GM20431 (cell line): ENCODE measurements at regions not wholly inside any gene's neighbourhood (a gene's known extent, or its start where the extent isn't known, plus 50 kb on each side); places are given as distances from the start of the nearest gene placed in this dataset.
"Not testable (repeated sequence)": the region's sequence is repeated elsewhere in the genome, so short reads cannot be mapped to it uniquely, and the experiment has no call there.

Experiments
- in situ Hi-C: fragments of 300-500 bp; cut with MseI, MboI; formaldehyde crosslinking; loops from one replicate; pipeline ENCODE4 v1.15.0; 2020; ENCODE audit warnings: low sequenced_read_pairs; ENCODE audit not compliant: unreplicated experiment

DNA sequence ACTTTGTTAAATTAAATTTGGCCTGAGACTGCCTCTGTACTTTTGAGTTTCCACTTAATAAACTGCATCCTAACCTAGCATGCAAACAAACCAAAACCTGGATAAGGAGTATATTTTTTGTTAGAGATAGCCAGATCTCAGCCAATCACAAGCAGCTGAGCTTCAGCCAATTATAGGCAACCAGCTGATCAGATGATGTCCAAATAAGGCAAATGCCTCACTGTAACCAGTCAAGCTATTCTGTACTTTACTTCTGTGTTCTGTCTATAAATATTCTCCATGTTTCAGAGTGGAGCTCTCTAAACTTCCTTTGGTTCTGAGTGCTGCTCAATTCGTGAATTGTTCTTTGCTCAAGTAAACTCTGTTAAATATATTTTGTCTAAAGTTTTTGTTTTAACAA, 194.6 kb upstream of the RGS17 start:
- in situ Hi-C loops, result no loop called here

DNA sequence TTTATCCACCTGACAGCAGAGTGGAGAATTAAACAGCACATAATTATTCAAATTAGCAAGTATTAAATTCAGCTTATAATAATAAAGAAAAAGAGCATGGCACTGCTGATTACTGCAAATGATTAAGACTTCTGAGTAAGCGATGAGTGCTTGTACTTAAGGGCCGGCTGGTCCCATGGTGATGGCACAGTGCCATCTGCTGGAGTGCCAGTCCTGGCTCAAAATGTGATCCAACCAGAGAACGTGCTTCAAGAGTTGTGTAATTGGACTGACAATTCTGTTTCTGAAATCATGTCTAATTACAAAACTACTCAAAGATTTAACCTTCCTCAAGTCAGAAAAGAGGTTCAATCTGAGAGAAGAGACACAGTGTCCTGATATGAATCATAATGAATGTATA, 181.6 kb upstream of the RGS17 start:
- in situ Hi-C loops, result loop anchor here (25.0 kb wide), 1 partner anchor 275 kb away; no protein-coding TSS in a partner anchor

DNA sequence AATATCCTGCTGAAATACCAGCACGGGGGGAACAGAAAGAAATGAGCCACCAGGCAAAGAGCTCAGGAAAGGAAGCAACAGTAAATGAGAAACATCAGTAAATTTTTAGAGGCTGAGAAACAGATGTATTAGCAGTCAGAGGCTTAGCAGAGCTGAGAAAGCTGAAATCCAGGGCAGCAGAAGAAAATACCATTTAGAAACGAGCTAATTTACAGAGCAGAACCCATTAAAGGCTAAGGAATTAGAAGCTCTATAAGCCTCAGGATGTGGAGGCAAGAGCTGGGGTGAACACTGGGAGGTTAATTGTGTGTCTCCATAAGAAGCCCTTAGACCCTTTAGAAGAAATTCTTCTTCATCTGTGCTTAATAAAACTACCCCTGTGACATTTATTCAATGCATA, 178.6 kb upstream of the RGS17 start:
- in situ Hi-C loops, result loop anchor here (25.0 kb wide), 1 partner anchor 272 kb away; no protein-coding TSS in a partner anchor

DNA sequence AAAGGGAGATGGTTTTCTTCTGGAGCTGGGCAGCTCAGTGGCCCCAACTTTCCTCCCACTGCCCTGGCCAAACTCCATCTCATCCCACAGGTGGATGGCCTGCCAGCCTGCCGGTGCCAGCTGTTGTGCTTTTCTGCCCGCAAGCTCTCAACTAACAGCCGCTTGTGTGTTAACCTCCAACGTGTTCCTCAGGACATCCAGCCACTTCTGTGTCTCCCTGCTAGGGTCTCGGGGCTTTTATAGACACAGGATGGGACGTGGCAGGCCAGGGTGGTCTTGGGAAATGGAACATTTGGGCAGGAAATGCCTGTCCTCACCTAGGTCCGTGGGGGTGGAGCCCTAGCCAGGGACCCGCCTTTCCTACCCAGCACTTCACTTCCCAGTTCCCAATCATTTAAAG, 171.1 kb upstream of the RGS17 start:
- in situ Hi-C loops, result loop anchor here (25.0 kb wide), 1 partner anchor 265 kb away; no protein-coding TSS in a partner anchor

DNA sequence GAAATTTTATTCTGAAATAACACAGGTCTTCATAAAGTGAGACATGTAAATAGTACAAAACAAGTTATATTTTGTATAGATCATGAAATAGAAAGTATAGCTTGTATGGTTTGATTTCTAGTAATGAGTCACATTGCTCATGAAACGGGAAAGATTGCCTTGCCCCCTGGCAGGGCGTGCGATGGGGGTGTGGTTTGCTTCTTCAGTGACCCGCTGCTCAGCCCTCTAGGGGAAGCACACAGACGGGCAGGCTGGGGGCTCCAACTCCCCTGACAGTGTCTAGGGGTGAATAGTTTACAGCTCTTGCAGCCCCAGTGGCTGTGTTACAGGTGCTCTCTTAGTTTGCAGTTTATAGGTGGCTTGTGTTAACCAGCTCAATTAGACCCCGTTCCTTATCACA, 170.5 kb upstream of the RGS17 start:
- in situ Hi-C loops, result loop anchor here (25.0 kb wide), 1 partner anchor 264 kb away; no protein-coding TSS in a partner anchor

DNA sequence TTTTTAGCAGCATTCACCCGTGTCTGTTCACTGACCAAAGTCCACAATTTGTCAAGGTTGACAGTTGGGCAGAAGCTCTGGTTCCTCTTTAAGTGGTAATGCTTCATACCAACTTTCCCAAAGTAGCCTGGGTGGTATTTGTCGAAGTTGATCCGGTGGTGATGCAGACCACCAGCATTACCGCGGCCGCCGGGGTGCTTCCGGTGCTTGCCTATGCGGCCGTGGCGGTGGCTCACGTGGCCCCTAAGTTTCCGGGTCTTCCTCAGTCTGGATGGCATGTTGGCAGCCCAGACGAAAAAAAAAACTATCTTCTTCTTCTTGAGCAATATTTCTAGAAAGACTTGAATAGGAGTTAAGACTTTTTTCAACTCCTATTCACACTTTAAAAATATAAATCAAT, 151.4 kb upstream of the RGS17 start:
- in situ Hi-C loops, result not testable (repeated sequence)

DNA sequence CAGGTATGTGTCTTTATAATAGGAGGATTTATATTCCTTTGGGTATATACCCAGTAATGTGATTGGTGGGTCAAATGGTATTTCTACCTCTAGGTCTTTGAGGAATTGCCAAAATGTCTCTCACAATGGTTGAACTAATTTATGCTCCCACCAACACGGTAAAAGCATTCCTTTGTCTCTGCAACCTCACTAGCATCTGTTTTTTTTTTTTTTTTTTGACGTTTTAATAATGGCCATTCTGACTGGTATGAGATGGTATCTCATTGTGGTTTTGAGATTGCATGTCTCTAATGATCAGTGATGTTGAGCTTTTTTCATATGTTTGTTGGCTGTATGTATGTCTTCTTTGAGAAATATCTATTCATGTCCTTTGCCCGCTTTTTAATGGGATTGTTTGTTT, 144.9 kb upstream of the RGS17 start:
- in situ Hi-C loops, result no loop called here

DNA sequence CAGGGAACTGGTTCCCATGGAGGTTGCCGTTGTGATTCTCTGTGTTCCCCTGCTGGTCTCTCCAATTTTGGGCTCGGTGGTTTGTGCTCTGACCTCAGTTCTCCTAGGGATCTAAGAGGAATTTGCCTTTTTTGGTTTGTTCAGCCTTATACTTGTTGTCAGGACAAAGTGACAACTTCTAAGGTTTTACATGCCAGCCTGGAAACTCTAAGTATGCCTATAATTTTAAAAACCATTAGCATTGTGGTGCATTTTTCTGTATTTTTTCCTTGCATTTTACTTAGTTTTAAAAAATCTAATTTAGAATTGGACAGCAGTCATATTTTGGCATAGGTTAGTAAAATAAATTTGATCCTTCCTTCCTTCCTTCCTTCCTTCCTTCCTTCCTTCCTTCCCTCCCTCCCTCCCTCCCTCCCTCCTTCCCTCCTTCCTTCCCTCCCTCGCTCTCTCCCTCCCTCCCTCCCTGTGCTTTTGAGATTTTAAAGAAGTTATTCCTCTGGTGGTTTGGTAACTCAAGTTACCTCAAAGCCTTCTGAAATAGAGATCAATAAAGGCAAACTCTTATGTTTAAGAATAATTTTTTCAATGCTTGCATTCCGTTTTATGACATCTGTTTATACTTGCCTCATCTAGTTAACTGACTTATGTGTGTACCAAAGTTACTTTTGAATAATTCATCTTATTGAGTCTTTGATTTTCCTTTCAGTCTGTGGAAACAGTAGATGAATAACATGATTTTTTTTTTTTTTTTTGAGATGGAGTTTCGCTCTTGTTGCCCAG, 141.3 kb upstream of the RGS17 start:
- in situ Hi-C loops, result no loop called here

DNA sequence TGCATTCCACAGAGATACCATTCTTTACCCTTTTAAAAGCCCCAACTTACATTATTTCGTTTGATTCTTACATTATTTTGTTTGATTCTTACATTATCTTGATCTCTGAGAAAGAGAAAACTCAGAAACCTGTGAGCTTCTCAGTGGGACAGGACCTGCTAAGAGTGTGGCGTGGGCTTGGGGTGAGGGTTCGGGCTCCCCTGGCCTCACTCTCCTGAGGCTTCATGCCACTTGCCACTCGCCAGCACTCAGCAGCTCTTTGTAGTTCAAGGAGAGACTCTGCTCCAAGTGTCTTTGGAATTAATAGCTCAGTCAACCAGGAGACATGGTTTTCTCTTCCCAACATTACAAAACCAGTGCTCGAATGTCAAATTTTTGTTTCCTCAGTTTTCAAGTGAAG, 132.4 kb upstream of the RGS17 start:
- in situ Hi-C loops, result no loop called here

DNA sequence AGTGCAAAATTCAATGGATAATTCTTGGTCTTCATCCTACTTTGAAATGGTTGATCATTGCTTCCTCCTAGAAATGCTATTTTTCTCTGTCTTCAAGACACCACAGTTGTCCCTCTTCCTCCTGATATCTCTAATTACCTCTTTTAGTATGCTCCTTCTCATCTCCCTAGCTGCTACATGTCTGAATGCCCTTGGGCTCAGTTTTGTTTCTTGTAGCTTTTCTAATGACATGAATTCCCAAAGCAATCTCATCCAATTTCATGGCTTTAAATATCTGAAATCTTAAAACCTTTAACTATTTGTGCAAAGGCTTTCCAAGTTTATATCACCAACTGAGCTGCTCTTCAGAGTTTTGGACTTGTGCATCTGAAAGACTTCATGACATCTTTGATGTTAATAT, 120.2 kb upstream of the RGS17 start:
- in situ Hi-C loops, result no loop called here

DNA sequence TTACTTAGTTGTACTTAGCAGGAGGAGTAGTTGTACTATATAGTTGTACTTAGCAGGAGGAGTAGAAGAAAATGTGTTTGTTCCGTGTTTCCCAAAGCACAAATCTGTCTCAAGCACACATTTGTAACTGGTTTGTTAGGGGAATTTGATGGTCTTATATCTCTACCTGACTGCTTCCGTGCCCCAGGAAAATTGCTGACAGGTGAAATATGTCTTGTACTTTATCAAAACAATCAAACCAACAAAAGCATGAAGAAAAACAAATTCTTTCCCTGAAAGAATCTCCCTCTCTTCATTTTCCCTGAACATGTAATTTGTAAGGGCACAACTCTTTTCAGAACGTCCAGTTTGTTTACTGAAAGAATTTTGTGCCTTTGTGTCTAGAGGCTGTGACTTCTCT, 106.6 kb upstream of the RGS17 start:
- in situ Hi-C loops, result no loop called here

DNA sequence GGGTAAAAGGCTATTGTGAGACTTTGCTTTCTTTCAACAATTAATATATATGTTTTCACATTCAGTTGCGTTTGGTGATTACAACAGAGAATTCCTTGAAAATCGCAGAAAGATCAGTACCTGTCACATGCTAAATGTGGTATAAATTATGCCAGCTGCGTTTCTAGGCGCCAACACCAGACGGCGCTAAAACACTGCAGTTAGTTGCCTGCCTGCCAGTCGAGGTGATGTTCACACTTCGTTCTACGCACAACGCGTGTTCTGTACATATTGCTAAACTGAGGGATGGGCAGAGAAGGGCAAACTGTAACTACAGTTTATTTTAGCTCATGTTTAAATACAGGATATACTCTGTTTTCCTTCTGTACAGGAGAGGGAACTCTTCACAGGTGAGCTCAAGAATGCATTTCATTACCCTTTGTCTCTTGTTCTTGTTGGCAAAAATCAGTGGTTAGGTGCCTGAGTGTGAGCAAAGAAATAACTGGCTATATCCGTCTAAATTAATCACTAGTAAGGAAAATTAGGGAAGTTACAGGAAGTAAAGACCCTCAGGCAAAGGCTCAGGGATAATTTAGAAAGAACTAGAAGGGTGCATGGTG, 100.1 kb upstream of the RGS17 start:
- in situ Hi-C loops, result no loop called here

DNA sequence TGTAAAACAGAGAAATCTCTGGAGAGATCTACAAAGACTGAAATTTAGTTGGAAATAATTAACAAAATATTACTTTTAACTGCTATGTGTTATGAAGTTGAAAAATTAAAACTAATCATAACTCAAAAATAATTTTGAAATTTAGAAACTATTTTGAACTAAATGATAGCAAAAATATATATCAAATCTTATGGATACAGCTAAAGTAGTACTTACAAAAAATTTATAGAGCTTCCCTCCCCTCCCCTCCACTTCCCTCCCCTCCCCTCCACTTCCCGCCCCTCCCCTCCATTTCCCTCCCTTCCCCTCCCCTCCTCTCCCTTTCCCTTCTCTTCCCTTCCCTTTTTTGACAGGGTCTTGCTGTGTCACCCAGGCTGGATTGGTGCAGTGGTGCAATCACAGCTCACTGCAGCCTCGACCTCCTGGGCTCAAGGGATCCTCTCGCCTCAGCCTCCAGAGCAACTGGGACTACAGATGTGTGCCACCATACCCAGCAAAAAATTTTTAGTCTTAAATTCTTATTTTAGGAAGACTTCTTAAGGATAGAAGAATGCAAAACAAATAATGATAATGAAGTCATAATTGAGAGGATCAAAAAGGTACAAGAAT, 87.2 kb upstream of the RGS17 start:
- in situ Hi-C loops, result no loop called here

DNA sequence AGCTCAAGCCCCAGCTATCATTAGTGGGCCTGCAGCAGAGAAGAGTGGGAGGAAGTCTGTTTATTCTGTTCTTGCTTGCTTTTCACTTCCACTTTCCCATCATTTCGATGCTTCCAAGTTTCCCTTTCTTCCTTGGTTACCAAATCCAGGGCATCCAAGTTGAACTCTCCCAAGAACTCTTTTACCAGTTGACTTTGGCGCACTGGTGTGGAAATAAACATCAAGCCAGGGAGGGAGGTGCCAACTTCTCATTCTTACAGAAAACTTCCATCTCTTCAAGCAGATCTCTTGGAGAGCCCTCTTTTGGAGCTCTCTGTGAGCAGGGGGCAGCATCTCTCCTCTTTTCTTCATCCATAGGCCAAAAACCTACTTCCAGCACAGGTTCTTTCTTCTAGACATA, 85.7 kb upstream of the RGS17 start:
- in situ Hi-C loops, result no loop called here

DNA sequence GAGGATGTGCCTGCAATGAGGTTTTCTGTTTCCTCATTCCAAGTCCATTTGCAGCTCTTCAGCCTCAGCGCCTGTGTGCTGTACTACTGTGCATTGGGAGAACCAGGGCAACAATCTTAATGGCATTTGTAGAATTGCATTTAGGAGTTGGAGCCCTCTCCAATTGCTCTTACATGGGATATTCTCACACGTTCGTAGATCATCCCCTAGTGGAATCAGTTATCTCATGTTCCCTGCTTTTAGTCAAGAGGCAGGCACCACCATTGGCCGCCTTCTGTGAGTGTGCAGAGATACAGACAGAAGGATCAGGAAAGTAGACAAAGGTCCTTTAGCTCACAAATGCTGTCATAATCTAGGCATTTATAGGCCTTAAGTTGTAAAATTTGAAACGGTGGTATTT, 84.2 kb upstream of the RGS17 start:
- in situ Hi-C loops, result no loop called here

DNA sequence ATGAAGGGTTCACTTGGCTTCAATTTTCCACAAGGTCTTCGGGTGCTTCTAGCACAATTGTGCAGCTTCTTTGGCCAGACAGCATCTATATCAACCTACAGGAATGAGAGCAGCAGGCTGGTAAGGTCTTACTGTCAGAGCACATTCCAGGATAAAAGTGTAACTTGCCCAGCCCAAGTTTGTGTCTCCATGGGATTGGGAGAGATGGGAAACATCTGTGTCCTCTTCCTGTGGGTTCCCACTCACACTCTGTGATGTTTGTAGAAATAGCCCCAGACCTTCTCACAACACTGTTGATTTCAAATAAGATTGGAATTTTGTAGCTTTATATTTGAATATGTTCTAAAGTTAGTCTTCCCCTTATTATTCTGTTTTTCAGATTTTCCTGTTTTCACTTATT, 83.4 kb upstream of the RGS17 start:
- in situ Hi-C loops, result no loop called here

DNA sequence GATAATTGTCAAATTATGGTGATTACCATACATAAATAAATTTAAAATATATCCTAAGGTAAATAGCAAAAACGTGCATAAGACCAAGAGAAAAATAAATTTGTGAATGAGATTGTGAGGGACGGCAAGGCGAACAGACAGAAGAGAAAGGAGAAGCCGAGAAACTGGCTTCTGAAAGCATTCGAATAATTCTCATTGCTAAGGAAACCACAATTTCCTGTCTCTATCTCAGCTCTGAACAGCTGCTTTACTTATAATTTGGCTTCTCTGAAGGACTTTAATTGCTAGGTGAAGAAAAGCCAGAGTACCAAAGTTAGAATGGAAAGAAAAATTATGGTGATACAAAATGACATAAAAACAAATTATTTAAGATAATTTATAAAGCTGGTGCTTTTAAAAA, 79.0 kb upstream of the RGS17 start:
- in situ Hi-C loops, result no loop called here

DNA sequence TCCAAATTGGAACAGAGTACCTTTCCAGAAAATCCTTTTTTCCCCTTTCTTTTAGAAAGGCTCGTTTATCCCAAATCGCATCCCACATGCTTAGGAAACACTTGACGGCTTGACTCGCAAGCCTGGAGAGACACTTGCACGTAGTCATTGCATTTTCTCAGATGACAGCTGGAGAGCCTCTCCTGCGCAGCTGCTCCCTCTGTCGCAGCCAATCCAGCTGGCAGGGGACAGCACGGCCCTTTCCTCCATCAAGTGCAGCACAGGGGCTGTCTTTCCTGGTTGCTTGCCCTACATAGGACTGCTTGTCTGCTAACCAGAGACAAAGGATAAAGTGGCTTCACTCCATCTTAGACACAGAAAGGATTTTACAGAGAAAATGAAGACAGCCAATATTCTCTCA, 77.6 kb upstream of the RGS17 start:
- in situ Hi-C loops, result no loop called here

DNA sequence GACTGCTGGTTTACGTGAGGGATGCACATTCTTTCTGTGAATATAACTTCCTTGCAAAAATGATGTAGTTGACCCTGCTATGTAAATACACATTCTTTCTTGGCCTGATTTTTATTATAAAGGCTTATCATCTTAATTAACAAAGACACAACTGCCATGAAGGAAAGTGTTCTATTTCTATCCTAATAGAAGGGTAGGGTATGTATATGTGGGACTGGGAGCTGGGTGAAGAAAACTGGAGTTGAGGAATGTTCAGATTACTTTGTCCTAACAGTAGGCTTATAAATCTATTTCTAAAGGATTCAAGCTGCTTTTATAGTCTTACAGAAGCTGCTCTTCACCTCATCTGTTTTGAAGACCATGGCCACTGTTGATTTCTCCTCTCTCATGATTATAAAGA, 76.5 kb upstream of the RGS17 start:
- in situ Hi-C loops, result no loop called here

DNA sequence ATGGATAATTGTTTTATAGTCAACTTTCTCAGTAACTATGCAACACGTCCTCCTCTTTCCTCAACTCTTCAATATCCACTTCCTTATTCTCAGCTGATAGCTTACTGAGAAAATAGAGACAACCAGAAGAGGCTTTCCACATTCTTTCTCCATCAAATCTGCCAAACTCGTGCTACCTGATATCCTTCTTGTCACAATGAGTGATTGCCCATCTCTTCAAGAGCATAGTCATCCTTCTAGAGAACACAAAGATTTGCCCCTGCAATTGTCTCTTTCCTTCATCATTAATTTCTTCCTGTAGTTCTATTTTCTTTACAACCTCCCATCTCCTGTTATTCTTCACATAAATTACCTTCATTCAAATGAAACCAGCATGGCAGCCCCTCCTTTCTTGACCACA, 75.9 kb upstream of the RGS17 start:
- in situ Hi-C loops, result no loop called here
